A673 (cell line): ENCODE measurements at regions not wholly inside any gene's neighbourhood (a gene's known extent, or its start where the extent isn't known, plus 50 kb on each side); places are given as distances from the start of the nearest gene placed in this dataset.

Source experiments
- BruUV-seq: library from RNA; stranded (reverse); fragments of 400-500 nt; replicated peaks from 2 replicates; lab custom pipeline; 2021; lab: Mats Ljungman, UMichigan
- CTCF ChIA-PET: fragments of 300-600 bp; sonication (Branson Sonifier 250); formaldehyde crosslinking; loops from one replicate; lab custom pipeline; 2022; ENCODE audit warnings: antibody characterized with exemption; lab: Charles Lee
- POLR2A ChIA-PET: fragments of 300-600 bp; sonication (Branson Sonifier 250); formaldehyde crosslinking; loops from one replicate; lab custom pipeline; 2022; ENCODE audit warnings: antibody characterized with exemption; ENCODE audit not compliant: low non-redundant PET; lab: Charles Lee
- DNase-seq: peaks from one replicate; pipeline ENCODE4 v3.0.0-alpha.2; 2015; ENCODE audit warnings: low spot score
- H3K27ac ChIP-seq: fragments of 200-600 bp; sonication (generic); 2 replicates; pipeline ENCODE4 v1.5.1; 2016; ENCODE audit warnings: mixed run types, low read depth, mild to moderate bottlenecking, mixed read lengths, antibody characterized with exemption, low read length; ENCODE audit not compliant: poor library complexity, severe bottlenecking
- H3K27me3 ChIP-seq: fragments of 200-600 bp; sonication (generic); replicated peaks from 2 replicates; pipeline ENCODE4 v1.6.1; 2017; ENCODE audit warnings: mixed run types, low read depth, mild to moderate bottlenecking, mixed read lengths, antibody characterized with exemption, low read length; ENCODE audit not compliant: insufficient read depth, poor library complexity
- H3K36me3 ChIP-seq: fragments of 200-600 bp; sonication (generic); 2 replicates; pipeline ENCODE4 v1.6.1; 2016; ENCODE audit warnings: mixed run types, mild to moderate bottlenecking, mixed read lengths, antibody characterized with exemption, low read length; ENCODE audit not compliant: insufficient read depth, poor library complexity, severe bottlenecking
- H3K4me1 ChIP-seq: fragments of 200-600 bp; sonication (generic); 2 replicates; pipeline ENCODE4 v1.6.1; 2017; ENCODE audit warnings: mixed run types, mild to moderate bottlenecking, mixed read lengths, antibody characterized with exemption, low read length; ENCODE audit not compliant: insufficient read depth, poor library complexity, severe bottlenecking
- H3K4me3 ChIP-seq: fragments of 200-600 bp; sonication (generic); 2 replicates; pipeline ENCODE4 v1.5.1; 2016; ENCODE audit warnings: low read depth, mixed run types, mild to moderate bottlenecking, mixed read lengths, low read length; ENCODE audit not compliant: poor library complexity, severe bottlenecking
- H3K9me3 ChIP-seq: fragments of 200-600 bp; sonication (generic); 2 replicates; pipeline ENCODE4 v1.6.1; 2016; ENCODE audit warnings: mixed run types, low read depth, mild to moderate bottlenecking, mixed read lengths, antibody characterized with exemption, low read length; ENCODE audit not compliant: poor library complexity, severe bottlenecking
- CTCF ChIP-seq: fragments of 300-800, 200-600 bp; sonication (generic); conservative IDR thresholded peaks from 2 replicates; pipeline ENCODE4 v1.5.1; 2017; ENCODE audit warnings: low read depth, mild to moderate bottlenecking, antibody characterized with exemption, low read length, moderate library complexity, mixed read lengths
- EZH2 ChIP-seq: fragments of 200-600 bp; sonication (generic); IDR thresholded peaks from 2 replicates; pipeline ENCODE4 v1.6.1; 2017; ENCODE audit warnings: borderline replicate concordance, low read depth, mild to moderate bottlenecking, mixed read lengths, antibody characterized with exemption, low read length; ENCODE audit not compliant: poor library complexity, severe bottlenecking
- intact Hi-C: fragments of 100-400 bp; cut with micrococcal nuclease; formaldehyde crosslinking; loops from one replicate; pipeline ENCODE4 v1.10.0; 2022; ENCODE audit not compliant: unreplicated experiment

GRCh38 chr5:142403583-142403982 lies 78.8 kb upstream of the SPRY4 start:
- intact Hi-C loops: loop anchor here (5.0 kb wide), 1 partner anchor 144 kb away; no protein-coding TSS in a partner anchor
- ChIA-PET CTCF (interaction anchor here (0.7 kb wide), 1 partner anchor 144 kb away, joined by 6 read pairs; no protein-coding TSS in a partner anchor), POLR2A (no interaction called here)
- Histone ChIP-seq H3K27ac (peak overlapping the region; percentile 80), H3K4me1 (peaks cover 64% of the 10 kb centered on the region), H3K36me3 (no peaks in the 10 kb centered on the region), H3K27me3 (no peaks in the 10 kb centered on the region), H3K9me3 (no peaks in the 10 kb centered on the region), H3K4me3 (no peak overlapping the region)
- no TSS peak for BruUV-seq
- no peak for TF ChIP-seq EZH2
- TF ChIP-seq CTCF: no peak
- no peak for DNase-seq

DNA sequence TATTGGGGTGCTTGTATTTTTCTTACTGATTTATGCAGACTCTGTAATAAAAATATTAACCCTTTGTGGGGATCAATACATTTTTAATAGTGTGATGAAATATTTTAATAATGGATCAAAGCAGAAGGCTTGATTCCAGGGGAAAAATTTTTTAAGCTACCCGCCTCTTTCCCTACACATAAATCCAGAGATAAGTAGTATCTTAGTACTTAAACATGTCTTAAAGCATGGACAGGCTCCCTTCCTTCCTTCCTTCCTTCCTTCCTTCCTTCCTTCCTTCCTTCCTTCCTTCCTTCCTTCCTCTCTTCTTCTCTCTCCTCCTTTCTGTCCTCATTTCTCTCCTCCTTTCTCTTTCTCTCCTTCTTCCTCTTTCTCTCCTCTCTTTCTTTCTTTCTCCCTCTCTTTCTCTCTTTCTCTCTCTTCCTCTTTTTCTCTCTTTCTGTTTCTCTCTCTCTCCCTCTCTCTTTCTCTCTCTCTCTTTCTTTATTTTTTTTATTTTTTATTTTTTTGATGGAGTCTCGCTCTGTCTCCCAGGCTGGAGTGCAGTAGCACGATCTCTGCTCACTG lies 78.0 kb upstream of the SPRY4 start:
- peak; percentile 51 for DNase-seq
- H3K4me1 ChIP-seq: peaks cover 65% of the 10 kb centered on the region
- POLR2A ChIA-PET: interaction anchor here (0.6 kb wide), 1 partner anchor 130 kb away, joined by 3 read pairs; no protein-coding TSS in a partner anchor
- H3K9me3 ChIP-seq: no peaks in the 10 kb centered on the region
- no peaks in the 10 kb centered on the region for H3K27me3 ChIP-seq
- TF ChIP-seq EZH2 (no peak), CTCF (no peak)
- intact Hi-C loops: loop anchor here (5.0 kb wide), 1 partner anchor 144 kb away; no protein-coding TSS in a partner anchor
- no TSS peak for BruUV-seq
- peak overlapping the region; percentile 73 for H3K27ac ChIP-seq
- no peak overlapping the region for H3K4me3 ChIP-seq
- CTCF ChIA-PET: interaction anchor here (0.6 to 0.7 kb wide), 2 partner anchors 145 to 525 kb away, joined by 4 to 6 read pairs; no protein-coding TSS in a partner anchor
- no peaks in the 10 kb centered on the region for H3K36me3 ChIP-seq

DNA sequence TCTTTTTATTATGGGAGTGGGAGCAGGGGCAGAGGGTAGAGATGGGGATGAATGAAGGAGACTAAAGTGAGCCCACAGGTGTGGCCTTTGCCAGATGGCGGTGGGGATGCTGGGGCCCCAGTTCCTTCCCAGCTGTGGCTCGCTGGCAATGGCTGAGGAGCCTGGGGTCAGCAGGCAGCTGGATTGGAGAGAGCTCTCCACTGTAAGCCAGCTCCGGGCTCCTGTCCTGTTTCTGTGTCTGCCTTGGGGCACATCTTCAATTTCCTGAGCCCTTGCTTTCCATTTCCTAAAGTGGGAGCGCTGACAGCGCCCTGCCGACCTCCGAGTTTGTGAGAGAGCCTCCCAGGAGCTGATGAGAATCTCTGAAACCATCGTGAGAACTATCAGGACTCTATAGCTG lies 75.6 kb upstream of the SPRY4 start:
- Histone ChIP-seq H3K27ac (peak overlapping the region; percentile 58), H3K4me3 (no peak overlapping the region), H3K4me1 (peaks cover 58% of the 10 kb centered on the region), H3K9me3 (peaks cover 18% of the 10 kb centered on the region), H3K27me3 (no peaks in the 10 kb centered on the region), H3K36me3 (no peaks in the 10 kb centered on the region)
- no TSS peak for BruUV-seq
- DNase-seq: no peak
- ChIA-PET CTCF (interaction anchor here (1.3 kb wide), 1 partner anchor 148 kb away, joined by 3 read pairs; no protein-coding TSS in a partner anchor), POLR2A (no interaction called here)
- TF ChIP-seq EZH2 (no peak), CTCF (no peak)
- intact Hi-C loops: loop anchor here (5.0 kb wide), 1 partner anchor 147 kb away; no protein-coding TSS in a partner anchor
